ENCODE measurements at regions not wholly inside any gene's neighbourhood (a gene's known extent, or its start where the extent isn't known, plus 50 kb on each side); places are given as distances from the start of the nearest gene placed in this dataset.

- TF ChIP-seq CTCF (conservative IDR thresholded peaks at IDR 0.05; ENCODE audit: low read depth, low read length), result no peak
- no peak for DNase-seq (ENCODE audit: low read depth)
- no peak overlapping the region for H3K4me3 ChIP-seq (ENCODE audit: low read length)
Observed at GRCh38 chr9:23638837-23639426, 187.1 kb downstream of the ELAVL2 start.

Measured in retinal pigment epithelial cell (primary cell).